ENCODE measurements at regions not wholly inside any gene's neighbourhood (a gene's known extent, or its start where the extent isn't known, plus 50 kb on each side); places are given as distances from the start of the nearest gene placed in this dataset.
"Not testable (repeated sequence)": the region's sequence is repeated elsewhere in the genome, so short reads cannot be mapped to it uniquely, and the experiment has no call there.

DNA sequence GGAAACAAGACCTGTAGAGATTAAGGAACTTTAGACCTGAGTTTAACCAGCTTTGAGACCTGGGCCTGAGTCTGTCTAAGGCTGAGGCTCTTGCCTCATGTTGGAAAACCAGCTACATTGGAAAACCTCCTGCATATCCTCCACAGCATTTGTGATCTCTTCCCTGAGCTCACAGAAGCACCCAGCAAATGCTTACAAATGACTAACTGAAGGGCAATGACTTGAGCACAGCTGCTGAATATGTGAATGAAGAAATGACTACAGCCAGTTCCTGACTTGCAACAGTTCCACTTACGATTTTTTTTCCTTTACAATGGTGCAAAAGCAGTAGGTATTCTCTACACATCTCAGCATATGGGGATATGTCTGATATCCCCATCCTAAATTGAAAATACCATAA, 112.4 kb upstream of the RREB1 start:
- DNase-seq (ENCODE audit: low read depth in 4 of 4, low spot score in 3 of 4), result no peak

DNA sequence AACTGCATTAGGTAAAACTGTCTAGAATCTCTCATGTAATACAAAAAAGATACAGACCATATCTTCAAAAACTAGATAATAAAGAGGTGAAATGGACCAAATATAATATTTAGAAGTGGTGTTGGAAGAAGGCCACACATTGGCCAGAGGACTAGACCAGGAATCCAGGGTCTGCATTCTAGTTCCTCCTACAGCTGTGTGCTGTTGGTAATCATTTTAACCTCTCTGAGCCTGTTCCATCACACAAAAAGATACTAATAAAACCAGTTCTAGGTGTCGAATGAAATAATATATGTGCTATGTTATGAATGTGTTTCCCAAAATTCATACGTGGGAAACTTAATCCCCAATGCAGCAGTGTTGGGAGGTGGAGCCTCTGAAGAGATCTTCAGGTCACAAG, 111.6 kb upstream of the RREB1 start:
- no peak for DNase-seq (ENCODE audit: low read depth in 4 of 4, low spot score in 3 of 4)

DNA sequence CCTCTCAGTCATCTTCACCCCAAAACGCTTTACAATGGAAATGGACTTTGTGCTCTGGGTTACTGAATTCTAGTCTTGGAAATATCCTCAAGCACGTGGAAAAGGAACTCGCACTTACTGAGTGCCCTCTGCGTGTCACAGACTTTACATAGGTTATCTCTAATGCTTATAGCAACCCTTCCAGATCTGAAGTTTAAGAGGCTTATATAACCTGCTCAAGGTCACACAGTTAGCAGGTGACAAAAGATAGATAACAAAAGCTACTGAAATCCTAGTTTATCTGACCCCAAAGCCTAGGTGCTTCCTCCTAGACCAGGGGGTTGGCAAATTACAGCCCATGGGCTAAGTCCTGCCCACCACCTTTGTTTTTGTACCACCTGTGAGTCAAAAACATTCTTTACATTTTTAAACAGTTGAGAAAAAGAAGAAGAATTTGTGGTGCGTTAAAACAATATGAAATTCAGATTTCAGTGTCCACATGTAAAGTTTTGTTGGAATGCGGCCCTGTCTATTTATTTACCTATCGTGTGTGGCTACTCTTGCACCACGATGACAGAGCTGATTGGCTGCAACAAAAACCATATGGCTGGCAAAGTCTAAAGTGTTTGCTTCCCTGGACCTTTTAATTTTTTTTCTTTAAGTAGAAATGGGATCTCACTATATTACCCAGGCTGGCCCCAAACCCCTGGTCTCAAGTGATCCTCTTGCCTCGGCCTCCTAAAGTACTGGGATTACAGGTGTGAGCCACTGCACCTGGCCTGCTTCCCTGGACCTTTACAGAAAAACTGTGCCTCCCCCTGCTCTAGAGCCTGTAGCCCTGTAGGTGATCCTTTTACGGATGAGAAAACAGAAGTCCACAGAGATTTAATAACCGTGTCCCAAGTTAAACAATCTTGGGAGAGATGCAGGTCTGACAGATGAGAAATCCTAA, 110.2 kb upstream of the RREB1 start:
- DNase-seq (ENCODE audit: low read depth in 4 of 4, low spot score in 3 of 4), result no peak

DNA sequence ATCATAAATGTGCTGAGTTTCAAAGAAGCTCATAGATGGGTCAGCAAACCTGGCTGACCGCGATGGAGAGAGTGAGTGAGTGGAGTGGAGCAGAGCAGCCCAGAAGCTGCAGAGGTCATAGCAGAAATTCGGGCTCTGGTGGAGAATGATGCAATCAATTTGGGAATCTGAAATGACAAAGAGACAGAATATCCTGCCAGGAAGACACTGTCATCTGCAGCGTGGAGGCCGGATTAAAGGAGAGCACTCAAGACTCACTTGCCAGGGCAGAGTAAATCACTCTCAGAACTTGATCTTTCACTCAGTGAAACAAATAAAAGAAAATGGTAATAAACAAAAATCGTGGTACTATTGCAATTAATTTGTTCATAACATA, 109.6 kb upstream of the RREB1 start:
- DNase-seq (ENCODE audit: low read depth in 4 of 4, low spot score in 3 of 4), result no peak

DNA sequence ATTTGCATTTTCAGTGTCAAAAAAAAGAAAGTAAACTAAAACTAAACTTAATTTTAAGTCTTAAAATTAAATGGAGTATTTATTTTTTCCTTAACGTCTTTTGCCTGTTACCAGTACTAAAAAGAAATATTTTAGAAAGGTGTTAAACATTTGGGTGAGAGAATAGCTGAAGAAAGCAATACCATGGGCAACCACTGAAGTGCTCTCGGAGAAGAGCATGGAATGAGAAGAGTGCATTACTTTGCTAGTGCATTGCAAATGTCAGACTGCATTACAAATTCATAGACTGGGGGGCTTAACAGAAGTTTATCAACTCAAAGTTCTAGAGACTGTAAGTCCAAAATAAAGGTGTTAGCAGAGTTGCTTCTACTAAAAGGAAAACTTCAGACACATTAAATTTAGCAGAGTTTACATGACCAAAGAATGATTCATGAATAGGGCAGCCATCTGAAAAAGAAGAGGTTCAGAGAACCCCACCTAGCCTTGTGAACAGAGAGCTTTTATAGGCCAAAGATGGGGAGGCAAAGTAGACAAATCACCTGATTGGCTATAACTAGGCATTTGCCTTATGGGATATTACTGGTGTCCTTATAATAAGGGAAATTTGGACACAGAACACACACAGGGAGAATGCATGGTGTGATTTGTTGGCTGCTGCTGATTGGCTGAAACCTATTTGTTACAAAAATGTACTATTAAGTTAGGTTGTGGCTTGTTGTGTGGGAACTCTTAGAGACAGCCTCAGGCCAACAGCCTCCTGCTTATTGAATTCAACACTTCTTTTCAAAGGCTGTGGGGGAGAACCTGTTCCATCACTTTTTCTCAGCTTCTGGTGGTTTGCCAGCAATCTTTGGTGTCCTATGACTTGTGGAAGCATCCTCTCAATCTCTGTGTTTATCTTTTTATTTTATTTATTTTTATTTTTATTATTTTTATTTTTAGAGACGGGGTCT, 106.7 kb upstream of the RREB1 start:
- no peak for DNase-seq (ENCODE audit: low read depth in 4 of 4, low spot score in 3 of 4)

DNA sequence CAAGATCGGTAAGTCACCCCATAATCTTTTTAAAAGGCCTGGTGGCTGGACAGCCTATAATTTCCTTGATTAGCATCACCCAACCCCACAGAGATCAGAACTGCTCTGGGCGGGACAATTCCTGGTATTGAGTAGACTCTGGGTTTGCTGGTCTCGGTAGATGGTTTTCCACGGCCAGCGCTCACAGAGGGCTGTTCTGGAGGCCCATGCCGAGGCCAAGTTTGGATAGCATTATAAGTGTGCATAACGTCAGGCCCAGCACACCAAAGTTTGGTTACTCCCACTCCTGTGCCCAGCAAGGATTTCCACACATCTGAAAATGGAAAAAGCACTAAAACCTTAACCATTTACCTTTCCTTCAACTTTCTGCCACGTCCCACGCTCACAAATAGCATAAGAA, 104.7 kb upstream of the RREB1 start:
- DNase-seq (ENCODE audit: low read depth in 4 of 4, low spot score in 3 of 4), result no peak

DNA sequence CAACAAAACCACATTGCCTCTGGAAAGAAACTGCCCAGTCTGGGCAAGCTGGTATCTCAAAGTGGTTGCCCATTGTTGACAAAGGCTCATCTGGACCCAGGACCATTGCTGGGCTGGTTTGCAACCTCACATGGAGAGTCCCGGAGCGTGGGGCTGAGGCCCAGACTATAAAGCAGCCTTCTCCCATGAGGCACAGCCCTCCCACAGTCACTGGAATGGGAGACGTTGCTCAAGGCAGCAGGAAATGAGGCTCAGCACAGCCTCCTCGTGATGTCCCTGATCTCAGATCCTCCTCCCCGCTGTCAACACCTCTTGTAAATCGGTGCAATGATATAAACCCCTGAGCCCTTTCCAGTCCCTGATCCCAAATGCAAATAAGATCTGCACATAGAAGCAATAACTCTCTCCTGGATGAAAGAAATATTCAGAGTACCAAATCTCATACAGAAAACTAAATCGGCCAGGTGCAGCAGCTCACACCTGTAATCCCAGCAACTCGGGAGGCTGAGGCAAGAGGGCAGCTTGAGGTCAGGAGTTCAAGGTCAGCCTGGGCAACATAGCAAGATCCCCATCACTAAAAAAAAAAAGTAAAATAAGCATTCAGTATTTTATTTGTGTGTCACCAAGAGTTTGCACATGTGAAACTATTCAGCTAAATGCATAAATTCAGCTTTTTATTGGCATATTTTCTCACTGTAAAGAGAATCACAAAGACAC, 103.0 kb upstream of the RREB1 start:
- DNase-seq (ENCODE audit: low read depth in 4 of 4, low spot score in 3 of 4), result no peak

DNA sequence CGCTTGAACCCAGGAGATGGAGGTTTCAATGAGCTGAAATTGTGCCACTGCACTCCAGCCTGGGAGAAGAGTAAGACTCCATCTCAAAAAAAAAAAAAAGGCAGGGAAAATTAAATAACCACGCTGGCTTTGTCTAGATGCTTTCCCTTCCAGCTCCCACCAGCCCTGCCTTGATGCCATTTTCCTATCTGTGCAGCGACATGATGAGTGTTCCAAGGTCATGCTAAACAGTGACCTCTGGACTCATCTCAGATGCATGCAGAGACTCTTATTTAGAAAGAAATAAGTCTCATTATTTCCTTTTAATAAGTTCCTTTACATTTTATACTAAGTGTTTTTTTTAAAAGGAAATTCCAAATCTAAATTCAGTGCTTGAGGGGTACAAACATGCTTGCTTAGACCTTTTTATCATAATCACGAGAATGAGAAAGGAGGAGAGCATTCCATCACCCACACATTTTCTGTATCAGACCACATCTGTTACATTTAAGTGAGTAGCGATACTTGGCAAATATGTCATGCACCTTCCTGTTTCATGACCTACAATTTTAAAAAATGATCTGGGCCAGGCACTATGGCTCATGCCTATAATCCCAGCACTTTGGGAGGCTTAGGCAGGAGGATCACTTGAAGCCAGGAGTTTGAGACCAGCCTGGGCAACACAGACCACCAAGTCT, 101.1 kb upstream of the RREB1 start:
- no peak for DNase-seq (ENCODE audit: low read depth in 4 of 4, low spot score in 3 of 4)

DNA sequence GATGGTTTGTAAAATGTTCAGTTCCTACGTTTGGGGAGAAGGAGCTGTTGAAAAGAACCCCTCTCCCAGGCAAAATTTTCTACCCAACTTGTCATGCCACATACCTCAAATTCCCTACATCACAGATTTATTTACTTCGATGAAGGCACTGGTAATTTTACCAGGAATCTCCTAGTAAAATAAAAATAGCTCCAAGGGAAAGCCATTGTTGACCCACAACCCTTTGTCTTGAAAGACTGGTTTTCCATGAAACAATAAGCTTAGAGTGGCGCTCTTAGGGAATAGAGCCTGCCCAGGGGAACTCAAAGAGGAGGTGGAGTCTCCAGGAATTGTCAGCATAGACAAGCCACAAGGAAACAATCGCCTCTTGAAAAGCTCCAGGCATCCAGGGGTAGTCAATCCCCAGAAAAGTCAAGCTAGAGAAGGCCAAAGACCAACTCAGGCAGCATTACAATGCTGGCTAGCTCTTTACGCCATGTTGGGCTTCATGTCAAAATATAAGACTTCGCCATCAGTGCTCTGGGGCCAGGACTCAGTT, 99.2 kb upstream of the RREB1 start:
- DNase-seq (ENCODE audit: low read depth in 4 of 4, low spot score in 3 of 4), result no peak

DNA sequence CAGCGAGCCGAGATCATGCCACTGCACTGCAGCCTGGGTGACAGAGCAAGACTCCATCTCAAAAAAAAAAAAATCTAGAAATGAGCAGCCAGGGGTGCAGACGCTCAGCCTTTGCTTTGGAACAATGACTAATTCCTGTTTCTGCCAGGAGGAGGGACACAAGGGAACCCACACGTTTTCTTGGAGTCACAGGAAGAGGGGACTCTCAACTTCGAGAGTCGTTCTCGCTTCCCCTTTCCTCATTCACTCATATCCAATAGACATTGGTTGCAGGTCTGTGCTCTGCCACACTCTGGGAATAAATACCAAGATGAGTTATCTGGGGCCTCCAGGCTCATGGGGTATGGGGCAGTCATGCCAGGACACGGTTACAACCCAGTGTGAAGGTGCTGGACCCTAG, 91.5 kb upstream of the RREB1 start:
- DNase-seq (ENCODE audit: low read depth in 4 of 4, low spot score in 3 of 4), result no peak

DNA sequence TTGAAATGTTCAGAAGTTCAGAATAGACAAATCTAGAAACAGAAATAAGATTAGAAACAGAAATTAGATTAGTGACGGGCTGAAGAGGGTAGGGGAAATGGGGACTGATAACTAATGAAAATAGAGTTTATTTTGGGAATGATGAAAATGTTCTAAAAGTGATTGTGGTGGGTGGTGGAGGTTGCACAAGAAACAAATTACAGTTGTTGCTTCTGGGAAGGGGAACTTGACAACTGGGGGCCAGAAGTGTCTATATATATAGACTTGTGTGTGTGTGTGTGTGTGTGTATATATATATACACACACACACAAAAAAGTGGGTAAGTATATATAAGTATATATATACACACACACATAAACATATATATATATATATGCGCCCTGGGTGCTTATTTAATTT, 86.5 kb upstream of the RREB1 start:
- no peak for DNase-seq (ENCODE audit: low read depth in 4 of 4, low spot score in 3 of 4)

DNA sequence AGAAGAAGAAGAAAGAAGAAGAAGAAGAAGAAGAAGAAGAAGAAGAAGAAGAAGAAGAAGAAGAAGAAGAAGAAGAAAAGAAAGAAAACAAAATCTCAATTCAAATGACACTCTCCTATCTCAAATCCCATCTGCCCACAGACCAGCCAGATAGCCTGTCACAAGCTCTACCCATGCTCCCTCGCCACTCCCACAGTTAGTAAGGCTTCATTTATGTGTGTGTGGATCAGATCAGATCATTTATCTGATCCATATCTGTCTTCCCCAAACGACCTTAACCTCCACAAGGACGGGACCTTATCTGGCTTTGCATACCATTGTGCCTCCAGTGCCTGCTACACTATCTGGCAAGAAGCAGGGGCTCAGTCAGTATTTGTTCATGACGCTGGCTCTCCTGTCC, 81.9 kb upstream of the RREB1 start:
- no peak for DNase-seq (ENCODE audit: low read depth in 4 of 4, low spot score in 3 of 4)

DNA sequence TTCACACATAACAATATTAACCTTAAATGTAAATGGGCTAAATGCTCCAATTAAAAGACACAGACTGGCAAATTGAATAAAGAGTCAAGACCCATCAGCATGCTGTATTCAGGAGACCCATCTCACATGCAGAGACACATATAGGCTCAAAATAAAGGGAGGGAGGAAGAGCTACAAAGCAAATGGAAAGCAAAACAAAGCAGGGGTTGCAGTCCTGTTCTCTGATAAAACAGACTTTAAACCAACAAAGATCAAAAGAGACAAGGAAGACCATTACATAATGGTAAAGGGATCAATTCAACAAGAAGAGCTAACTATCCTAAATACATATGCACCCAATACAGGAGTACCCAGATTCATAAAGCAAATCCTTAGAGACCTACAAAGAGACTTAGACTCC, 78.8 kb upstream of the RREB1 start:
- not testable (repeated sequence) for DNase-seq (ENCODE audit: low read depth in 4 of 4, low spot score in 3 of 4)

DNA sequence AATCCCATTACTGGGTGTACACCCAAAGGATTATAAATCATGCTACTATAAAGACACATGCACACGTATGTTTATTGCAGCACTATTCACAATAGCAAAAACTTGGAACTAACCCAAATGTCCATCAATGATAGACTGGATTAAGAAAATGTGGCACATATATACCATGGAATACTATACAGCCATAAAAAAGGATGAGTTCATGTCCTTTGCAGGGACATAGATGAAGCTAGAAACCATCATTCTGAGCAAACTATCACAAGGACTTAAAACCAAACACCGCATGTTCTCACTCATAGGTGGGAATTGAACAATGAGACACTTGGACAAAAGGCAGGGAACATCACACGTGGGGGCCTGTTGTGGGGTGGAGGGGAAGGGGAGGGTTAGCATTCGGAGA, 76.8 kb upstream of the RREB1 start:
- DNase-seq (ENCODE audit: low read depth in 4 of 4, low spot score in 3 of 4), result not testable (repeated sequence)

DNA sequence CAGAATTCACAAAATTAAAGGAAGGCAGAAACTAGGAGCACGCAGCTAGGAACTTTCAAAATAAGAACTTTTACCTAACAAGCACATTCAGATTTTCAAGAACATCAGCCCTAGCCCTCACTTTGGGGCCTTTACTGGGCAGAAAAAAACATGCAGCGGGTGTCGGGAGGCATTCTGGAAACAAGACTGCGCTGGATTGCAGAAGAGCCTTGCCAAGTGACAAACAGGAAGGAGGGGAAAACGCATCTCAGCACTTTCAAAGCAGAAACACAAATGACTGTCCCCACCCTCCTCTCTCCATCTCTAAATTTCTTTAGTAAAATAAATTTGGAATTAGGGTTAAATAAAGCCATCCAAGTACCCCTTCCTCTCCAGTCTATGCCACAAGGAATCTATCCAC, 74.6 kb upstream of the RREB1 start:
- no peak for DNase-seq (ENCODE audit: low read depth in 4 of 4, low spot score in 3 of 4)

DNA sequence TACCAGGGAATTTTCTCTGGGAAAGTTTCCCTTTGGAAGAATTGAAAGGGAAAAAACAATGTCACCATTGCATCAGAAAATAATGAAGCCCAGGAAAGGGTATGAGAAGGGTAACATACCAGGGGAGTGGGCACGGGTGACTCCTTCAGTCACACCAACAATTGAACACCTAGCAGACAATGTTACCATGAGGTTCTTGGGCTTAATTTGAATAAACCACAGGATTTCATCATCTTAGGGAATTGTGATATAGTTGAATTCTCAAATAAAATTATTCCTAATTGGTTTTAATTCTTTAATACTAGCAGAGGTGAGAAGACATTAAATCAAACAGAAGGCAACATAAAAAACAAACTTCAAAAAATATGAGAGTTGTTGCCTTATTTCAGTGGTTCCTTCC, 73.7 kb upstream of the RREB1 start:
- DNase-seq (ENCODE audit: low read depth in 4 of 4, low spot score in 3 of 4), result no peak

DNA sequence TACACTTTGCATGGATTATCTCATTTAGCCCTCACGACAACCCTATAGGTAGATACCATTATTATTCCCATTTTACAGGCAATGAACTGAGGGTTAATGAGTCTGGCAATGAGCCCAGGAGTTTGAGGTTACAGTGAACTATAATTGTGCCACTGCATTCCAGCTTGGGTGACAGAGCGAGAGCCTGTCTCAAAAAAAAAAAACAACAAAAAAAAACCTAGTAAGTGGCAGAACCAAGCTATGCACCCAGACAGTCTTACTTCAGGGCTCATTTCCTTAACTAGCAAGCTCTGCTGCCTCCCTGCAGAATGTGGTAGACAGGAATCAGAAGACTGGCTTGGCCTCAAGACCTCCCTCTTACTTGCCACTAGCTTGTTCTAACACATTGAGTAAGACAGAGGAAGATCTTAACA, 71.9 kb upstream of the RREB1 start:
- no peak for DNase-seq (ENCODE audit: low read depth in 4 of 4, low spot score in 3 of 4)

DNA sequence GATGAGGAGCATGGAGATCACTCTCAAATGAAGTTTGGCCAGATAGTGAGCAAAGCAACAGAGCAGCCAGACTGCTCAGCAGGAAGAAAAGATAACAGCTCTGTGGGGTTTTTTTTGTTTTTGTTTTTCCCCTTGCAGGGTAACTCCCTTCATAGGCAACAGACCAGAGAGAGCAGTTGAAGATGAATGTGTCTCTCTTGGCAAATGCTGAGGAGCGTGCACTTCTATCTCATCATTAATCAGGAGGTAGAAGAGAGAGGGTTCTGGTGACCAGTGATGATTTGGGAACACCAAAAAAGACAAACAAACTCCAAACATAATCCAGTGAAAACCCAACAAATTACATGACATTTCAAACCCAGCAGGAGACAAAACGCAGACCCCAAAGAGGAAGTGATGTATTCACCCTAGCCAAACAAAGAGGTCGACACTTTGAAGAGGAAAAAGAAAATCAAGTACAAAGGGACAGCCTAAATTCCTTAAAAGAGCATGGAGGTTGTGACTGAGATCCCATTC, 66.2 kb upstream of the RREB1 start:
- no peak for DNase-seq (ENCODE audit: low read depth in 4 of 4, low spot score in 3 of 4)

DNA sequence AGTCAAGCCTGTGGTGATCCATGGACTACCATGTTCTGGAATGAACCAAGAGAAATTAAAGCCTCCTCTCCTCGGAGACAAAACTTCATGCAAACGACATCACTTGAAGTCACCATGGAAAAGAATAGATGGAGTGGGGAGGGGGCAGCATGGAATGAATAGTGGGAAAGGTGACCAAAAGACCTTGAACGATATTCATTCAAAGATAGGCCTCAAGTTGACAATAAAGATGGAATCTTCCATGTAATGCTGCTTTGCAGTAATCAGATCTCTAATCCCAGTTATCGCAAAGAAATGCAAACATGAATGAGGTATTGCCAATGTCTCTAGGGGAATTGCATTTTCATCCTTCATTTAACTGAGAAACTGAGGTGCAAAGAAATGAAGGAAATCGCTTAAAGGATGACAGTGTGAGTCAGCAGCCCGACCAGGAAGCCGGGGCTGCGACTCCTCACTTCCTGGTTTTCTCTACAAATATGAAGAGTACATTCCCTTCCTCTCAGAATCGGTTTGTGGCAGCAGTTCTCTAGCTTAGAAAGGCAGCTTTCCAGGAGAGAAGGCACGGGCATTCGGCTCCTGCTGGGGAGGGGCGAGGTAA, 65.6 kb upstream of the RREB1 start:
- no peak for DNase-seq (ENCODE audit: low read depth in 4 of 4, low spot score in 3 of 4)

Data from right renal pelvis (tissue), 4 donors.